Activated T-helper 2 cell treated with anti-CD3 and anti-CD28 coated beads, Interferon-gamma antibody, Interleukin-2, Interleukin-4, amounts not matched to agents 10 μg/mL and 5 μg/mL and 100 μg/mL, durations not matched to agents 14 hours and 24 hours and 36 hours (primary cell): ENCODE measurements at regions not wholly inside any gene's neighbourhood (a gene's known extent, or its start where the extent isn't known, plus 50 kb on each side); places are given as distances from the start of the nearest gene placed in this dataset.

Experiments
- DNase-seq: peaks from one replicate; pipeline ENCODE4 v3.0.0; 2021; ENCODE audit warnings: low spot score
- H3K27ac Mint-ChIP-seq: one replicate; pipeline ENCODE4 v1.8.0; 2021; ENCODE audit warnings: mixed read lengths
- H3K27me3 Mint-ChIP-seq: one replicate; pipeline ENCODE4 v1.8.0; 2021; ENCODE audit warnings: low read depth, mixed read lengths
- H3K36me3 Mint-ChIP-seq: one replicate; pipeline ENCODE4 v1.8.0; 2021; ENCODE audit warnings: low read depth, mixed read lengths
- H3K4me1 Mint-ChIP-seq: one replicate; pipeline ENCODE4 v1.8.0; 2021; ENCODE audit warnings: low read depth, mixed read lengths
- H3K4me3 Mint-ChIP-seq: one replicate; pipeline ENCODE4 v1.8.0; 2021; ENCODE audit warnings: low read depth, mild to moderate bottlenecking, moderate library complexity, mixed read lengths
- H3K9me3 Mint-ChIP-seq: one replicate; pipeline ENCODE4 v1.8.0; 2021; ENCODE audit warnings: mixed read lengths
- intact Hi-C: fragments of 100-400 bp; cut with micrococcal nuclease; formaldehyde crosslinking; loops from one replicate; pipeline ENCODE4 v1.15.1; 2023

- no peak for DNase-seq
- Mint-ChIP-seq H3K4me3 (no peak overlapping the region), H3K27me3 (peaks cover 53% of the 10 kb centered on the region), H3K4me1 (no peaks in the 10 kb centered on the region), H3K9me3 (no peaks in the 10 kb centered on the region), H3K27ac (no peak overlapping the region), H3K36me3 (no peaks in the 10 kb centered on the region)
- intact Hi-C loops = loop anchor here (5.0 to 10.0 kb wide), 2 partner anchors 183 to 570 kb away; no protein-coding TSS in a partner anchor
Measured at GRCh38 chr10:117734731-117735405, 192.3 kb downstream of the EMX2 start.

GRCh38 chr10:117736655-117737054 lies 194.1 kb downstream of the EMX2 start:
- H3K4me1 Mint-ChIP-seq = no peaks in the 10 kb centered on the region
- H3K4me3 Mint-ChIP-seq = no peak overlapping the region
- H3K27ac Mint-ChIP-seq = no peak overlapping the region
- DNase-seq = no peak
- no peaks in the 10 kb centered on the region for H3K36me3 Mint-ChIP-seq
- intact Hi-C loops = loop anchor here (10.0 kb wide), 1 partner anchor 572 kb away; no protein-coding TSS in a partner anchor
- no peaks in the 10 kb centered on the region for H3K9me3 Mint-ChIP-seq
- H3K27me3 Mint-ChIP-seq = peaks cover 48% of the 10 kb centered on the region

GRCh38 chr10:117740088-117740487 lies 197.5 kb downstream of the EMX2 start:
- Mint-ChIP-seq H3K4me3 (no peak overlapping the region), H3K4me1 (no peaks in the 10 kb centered on the region), H3K27ac (no peak overlapping the region), H3K9me3 (no peaks in the 10 kb centered on the region), H3K27me3 (peaks cover 26% of the 10 kb centered on the region), H3K36me3 (no peaks in the 10 kb centered on the region)
- no peak for DNase-seq
- intact Hi-C loops = no loop called here

DNA sequence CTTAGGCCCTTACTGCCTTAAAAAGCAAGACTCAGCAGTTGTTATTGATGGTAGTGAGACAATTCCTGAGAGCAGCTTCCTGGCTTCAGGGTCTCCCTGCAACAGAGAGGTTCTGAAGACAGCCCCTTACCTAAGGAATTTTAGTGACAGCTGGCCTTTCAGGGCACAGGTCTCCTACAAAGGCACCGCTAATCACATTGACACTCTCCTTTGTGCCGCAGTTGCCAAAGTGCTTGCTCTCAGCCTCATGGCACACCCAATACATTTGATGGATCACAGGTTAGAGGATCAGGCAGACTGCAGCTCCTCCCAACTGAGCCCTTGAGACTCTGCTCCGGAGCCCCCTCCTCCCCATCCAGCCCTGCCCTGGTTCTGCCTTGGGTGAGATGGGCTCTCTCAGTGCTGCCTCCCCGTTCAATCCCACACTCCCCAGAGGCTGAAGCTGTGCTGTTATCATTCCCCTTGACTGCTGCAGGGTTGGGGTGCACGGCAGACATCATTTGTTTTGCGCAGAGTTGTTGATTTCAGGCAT lies 198.2 kb downstream of the EMX2 start:
- H3K9me3 Mint-ChIP-seq = no peaks in the 10 kb centered on the region
- DNase-seq = no peak
- no peak overlapping the region for H3K27ac Mint-ChIP-seq
- no peaks in the 10 kb centered on the region for H3K36me3 Mint-ChIP-seq
- H3K27me3 Mint-ChIP-seq = peaks cover 19% of the 10 kb centered on the region
- H3K4me1 Mint-ChIP-seq = no peaks in the 10 kb centered on the region
- intact Hi-C loops = no loop called here
- no peak overlapping the region for H3K4me3 Mint-ChIP-seq

- DNase-seq = no peak
- no peak overlapping the region for H3K27ac Mint-ChIP-seq
- peaks cover 12% of the 10 kb centered on the region for H3K27me3 Mint-ChIP-seq
- no peak overlapping the region for H3K4me3 Mint-ChIP-seq
- H3K9me3 Mint-ChIP-seq = no peaks in the 10 kb centered on the region
- H3K36me3 Mint-ChIP-seq = no peaks in the 10 kb centered on the region
- no peaks in the 10 kb centered on the region for H3K4me1 Mint-ChIP-seq
- intact Hi-C loops = no loop called here
Measured at GRCh38 chr10:117741524-117741923, 199.0 kb downstream of the EMX2 start.

DNA sequence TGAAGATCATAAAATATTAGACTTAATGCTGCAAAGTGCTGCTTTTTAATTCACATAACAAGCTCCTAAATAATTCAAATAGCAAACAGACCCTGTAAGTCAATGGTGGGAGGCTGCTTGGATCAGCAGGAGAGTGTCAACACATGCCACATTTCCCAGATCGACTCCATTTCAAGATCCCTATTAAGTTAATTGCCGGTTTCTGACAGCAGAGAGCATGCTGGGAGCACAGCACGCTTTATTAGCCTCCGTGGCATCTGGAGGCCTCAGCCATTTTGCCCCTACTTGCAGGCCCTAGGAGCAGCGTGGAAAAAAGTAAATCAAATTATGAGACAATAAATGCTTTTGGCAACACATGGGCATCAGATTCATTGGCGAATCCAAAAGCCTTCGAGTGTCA lies 201.0 kb downstream of the EMX2 start:
- no peak for DNase-seq
- intact Hi-C loops = no loop called here
- Mint-ChIP-seq H3K9me3 (no peaks in the 10 kb centered on the region), H3K27me3 (peaks cover 8% of the 10 kb centered on the region), H3K4me3 (no peak overlapping the region), H3K27ac (no peak overlapping the region), H3K36me3 (no peaks in the 10 kb centered on the region), H3K4me1 (no peaks in the 10 kb centered on the region)

GRCh38 chr10:117745301-117745700 lies 202.8 kb downstream of the EMX2 start:
- intact Hi-C loops = no loop called here
- no peak overlapping the region for H3K27ac Mint-ChIP-seq
- no peak overlapping the region for H3K4me3 Mint-ChIP-seq
- DNase-seq = no peak
- H3K36me3 Mint-ChIP-seq = no peaks in the 10 kb centered on the region
- no peaks in the 10 kb centered on the region for H3K9me3 Mint-ChIP-seq
- H3K4me1 Mint-ChIP-seq = no peaks in the 10 kb centered on the region
- H3K27me3 Mint-ChIP-seq = peaks cover 4% of the 10 kb centered on the region

DNA sequence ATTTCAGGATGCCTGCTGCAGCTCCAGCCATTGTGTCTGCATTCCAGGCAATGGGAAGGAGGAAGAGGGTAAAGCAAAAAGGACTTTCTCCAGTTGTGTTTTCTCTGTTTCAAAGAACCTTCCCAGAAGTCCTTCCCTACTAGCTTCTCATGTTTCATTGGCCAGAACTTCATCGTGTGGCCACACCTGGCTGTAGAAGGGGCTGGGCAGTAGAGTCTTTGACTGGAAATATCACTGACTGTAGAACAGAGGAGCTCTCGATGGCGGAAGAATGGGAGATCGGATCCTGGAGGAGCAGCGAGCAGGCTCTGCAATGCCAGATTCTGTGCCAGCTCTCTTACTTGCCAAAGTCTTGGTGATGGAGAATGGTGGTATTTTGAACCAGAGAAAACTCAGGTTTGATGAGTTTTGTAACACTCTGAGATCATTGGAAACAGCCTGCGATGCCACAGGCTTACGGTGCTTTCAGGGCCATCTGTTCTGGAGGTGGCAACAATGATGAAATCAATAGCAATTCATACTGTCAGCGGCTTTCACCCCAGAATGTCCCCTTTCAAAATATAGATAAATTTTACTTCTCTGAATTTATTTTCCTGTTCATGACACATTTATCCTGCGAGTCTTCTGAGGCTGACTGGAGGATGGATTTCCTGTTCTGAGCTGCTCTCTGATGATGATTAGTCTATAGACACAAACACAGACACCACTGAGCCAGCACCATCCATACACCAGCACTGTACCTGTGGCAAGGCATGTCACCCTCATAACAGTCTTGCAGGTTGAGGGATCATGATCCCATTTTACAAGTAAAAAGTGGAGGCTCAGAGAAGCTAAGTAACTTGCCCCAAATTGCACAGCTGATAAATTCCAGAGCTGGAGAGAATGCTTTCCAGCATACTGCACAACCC lies 204.2 kb downstream of the EMX2 start:
- H3K36me3 Mint-ChIP-seq = no peaks in the 10 kb centered on the region
- H3K27ac Mint-ChIP-seq = no peak overlapping the region
- intact Hi-C loops = no loop called here
- no peak for DNase-seq
- no peaks in the 10 kb centered on the region for H3K4me1 Mint-ChIP-seq
- peaks cover 4% of the 10 kb centered on the region for H3K27me3 Mint-ChIP-seq
- no peak overlapping the region for H3K4me3 Mint-ChIP-seq
- H3K9me3 Mint-ChIP-seq = no peaks in the 10 kb centered on the region

DNA sequence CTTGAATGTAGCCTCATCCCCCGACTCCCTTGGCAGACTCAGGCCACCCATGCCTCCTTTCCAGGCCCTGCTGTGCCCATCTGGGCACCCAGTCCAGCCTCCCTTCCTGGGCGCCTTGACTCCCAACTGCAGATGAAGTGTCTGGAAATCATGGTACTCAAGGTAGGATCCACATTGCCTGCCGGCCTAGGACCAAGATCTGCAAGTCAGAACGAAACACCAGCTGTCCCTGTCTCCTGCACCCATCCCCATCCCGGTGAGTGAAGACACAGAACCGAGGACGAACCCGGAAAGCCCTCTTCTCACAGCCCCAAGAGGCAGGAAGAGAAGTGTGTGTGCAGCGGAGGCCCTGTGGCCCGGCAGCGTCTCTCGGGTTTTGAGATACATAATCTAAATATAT lies 205.1 kb downstream of the EMX2 start:
- no peak for DNase-seq
- no peaks in the 10 kb centered on the region for H3K36me3 Mint-ChIP-seq
- H3K4me1 Mint-ChIP-seq = no peaks in the 10 kb centered on the region
- H3K9me3 Mint-ChIP-seq = no peaks in the 10 kb centered on the region
- intact Hi-C loops = no loop called here
- no peak overlapping the region for H3K4me3 Mint-ChIP-seq
- peaks cover 2% of the 10 kb centered on the region for H3K27me3 Mint-ChIP-seq
- no peak overlapping the region for H3K27ac Mint-ChIP-seq

DNA sequence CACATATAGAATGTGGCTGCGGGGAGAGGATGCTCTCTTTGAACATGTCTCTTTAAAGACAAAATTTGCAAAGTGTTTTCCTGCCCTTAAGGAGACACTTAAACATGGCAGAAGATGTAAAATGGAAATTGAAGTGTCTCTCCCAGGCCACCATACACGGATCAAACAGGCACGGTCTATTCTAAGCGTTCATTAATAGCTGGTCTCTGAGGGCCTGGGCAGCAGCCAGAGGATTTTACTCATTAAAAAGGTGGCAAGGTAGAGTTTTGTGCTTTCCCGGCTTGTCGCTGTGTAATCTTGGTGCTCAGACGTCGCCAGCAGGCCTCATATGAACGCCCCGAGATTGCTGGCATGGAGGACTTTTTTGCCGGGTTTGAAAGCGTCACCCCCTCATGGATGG lies 205.5 kb downstream of the EMX2 start:
- Mint-ChIP-seq H3K27ac (no peak overlapping the region), H3K9me3 (no peaks in the 10 kb centered on the region), H3K27me3 (peaks cover 1% of the 10 kb centered on the region), H3K4me3 (no peak overlapping the region), H3K4me1 (no peaks in the 10 kb centered on the region), H3K36me3 (no peaks in the 10 kb centered on the region)
- intact Hi-C loops = no loop called here
- no peak for DNase-seq

- intact Hi-C loops = no loop called here
- Mint-ChIP-seq H3K27me3 (peaks cover 1% of the 10 kb centered on the region), H3K36me3 (no peaks in the 10 kb centered on the region), H3K4me1 (no peaks in the 10 kb centered on the region), H3K27ac (no peak overlapping the region), H3K9me3 (no peaks in the 10 kb centered on the region), H3K4me3 (no peak overlapping the region)
- DNase-seq = no peak
Measured at GRCh38 chr10:117750616-117751015, 208.1 kb downstream of the EMX2 start.

GRCh38 chr10:117751259-117751658 lies 208.7 kb downstream of the EMX2 start:
- Mint-ChIP-seq H3K4me3 (no peak overlapping the region), H3K4me1 (no peaks in the 10 kb centered on the region), H3K9me3 (no peaks in the 10 kb centered on the region), H3K27ac (no peak overlapping the region), H3K36me3 (no peaks in the 10 kb centered on the region), H3K27me3 (peaks cover 3% of the 10 kb centered on the region)
- intact Hi-C loops = no loop called here
- no peak for DNase-seq

- H3K9me3 Mint-ChIP-seq = no peaks in the 10 kb centered on the region
- H3K27ac Mint-ChIP-seq = no peak overlapping the region
- intact Hi-C loops = no loop called here
Measured at GRCh38 chr10:117752103-117752502, 209.6 kb downstream of the EMX2 start.

More at GRCh38 chr10:117752103-117752502, 209.6 kb downstream of the EMX2 start:
- H3K4me3 Mint-ChIP-seq = no peak overlapping the region
- H3K36me3 Mint-ChIP-seq = no peaks in the 10 kb centered on the region
- no peak for DNase-seq
- H3K4me1 Mint-ChIP-seq = no peaks in the 10 kb centered on the region
- H3K27me3 Mint-ChIP-seq = peaks cover 2% of the 10 kb centered on the region
